DMS53 treated with DMSO at 0.1 percent for 48 hours (cell line): ENCODE measurements at regions not wholly inside any gene's neighbourhood (a gene's known extent, or its start where the extent isn't known, plus 50 kb on each side); places are given as distances from the start of the nearest gene placed in this dataset.

Source experiments
- DNase-seq: peaks from one replicate; lab custom pipeline; 2025; ENCODE audit not compliant: unreplicated experiment; lab: John Stamatoyannopoulos, UW

- DNase-seq: no peak
Observed at GRCh38 chr1:21347072-21347581, 56.9 kb upstream of the ECE1 start.

GRCh38 chr1:21346365-21347071 lies 56.3 kb upstream of the ECE1 start:
- no peak for DNase-seq

- no peak for DNase-seq
Observed at GRCh38 chr1:21344750-21345443, 54.6 kb upstream of the ECE1 start.

- DNase-seq: no peak
Observed at GRCh38 chr1:21344098-21344749, 54.0 kb upstream of the ECE1 start.

- DNase-seq: no peak
Observed at GRCh38 chr1:21342961-21343838, 52.9 kb upstream of the ECE1 start.

GRCh38 chr1:21341517-21342078 lies 51.3 kb upstream of the ECE1 start:
- DNase-seq: no peak

- no peak for DNase-seq
Observed at GRCh38 chr1:21341022-21341421, 50.8 kb upstream of the ECE1 start.

- no peak for DNase-seq
Observed at GRCh38 chr1:21340230-21340945, 50.1 kb upstream of the ECE1 start.
